ENCODE measurements at regions not wholly inside any gene's neighbourhood (a gene's known extent, or its start where the extent isn't known, plus 50 kb on each side); places are given as distances from the start of the nearest gene placed in this dataset.

GRCh38 chr1:221418346-221418745 is 323.5 kb downstream of the DUSP10 start:
- Histone ChIP-seq H3K36me3 (no peaks in the 10 kb centered on the region), H3K27me3 (ENCODE audit: low read depth) (no peaks in the 10 kb centered on the region), H3K4me3 (no peak overlapping the region), H3K9me3 (replicated peaks) (no peaks in the 10 kb centered on the region), H3K27ac (replicated peaks) (no peak overlapping the region), H3K4me1 (peaks cover 4% of the 10 kb centered on the region)
- DNase-seq: no peak
- no peak for TF ChIP-seq CTCF (IDR thresholded peaks at IDR 0.05; ENCODE audit: borderline replicate concordance)
- intact Hi-C loops (cut with micrococcal nuclease): no loop called here

GRCh38 chr1:221419513-221420095 is 322.3 kb downstream of the DUSP10 start:
- Histone ChIP-seq H3K36me3 (no peaks in the 10 kb centered on the region), H3K4me3 (no peak overlapping the region), H3K27ac (replicated peaks) (no peak overlapping the region), H3K27me3 (ENCODE audit: low read depth) (no peaks in the 10 kb centered on the region), H3K4me1 (peaks cover 4% of the 10 kb centered on the region), H3K9me3 (replicated peaks) (no peaks in the 10 kb centered on the region)
- intact Hi-C loops (cut with micrococcal nuclease): no loop called here
- no peak for TF ChIP-seq CTCF (IDR thresholded peaks at IDR 0.05; ENCODE audit: borderline replicate concordance)
- DNase-seq: no peak

- intact Hi-C loops (cut with micrococcal nuclease): no loop called here
Measured at GRCh38 chr1:221429264-221429663, 312.6 kb downstream of the DUSP10 start.

GRCh38 chr1:221430152-221430960 is 311.5 kb downstream of the DUSP10 start:
- no peak for DNase-seq
- Histone ChIP-seq H3K4me1 (peaks cover 14% of the 10 kb centered on the region), H3K27me3 (ENCODE audit: low read depth) (no peaks in the 10 kb centered on the region), H3K36me3 (no peaks in the 10 kb centered on the region), H3K9me3 (replicated peaks) (peaks cover 35% of the 10 kb centered on the region), H3K4me3 (no peak overlapping the region), H3K27ac (replicated peaks) (no peak overlapping the region)
- no peak for TF ChIP-seq CTCF (IDR thresholded peaks at IDR 0.05; ENCODE audit: borderline replicate concordance)
- intact Hi-C loops (cut with micrococcal nuclease): loop anchor here (10.0 kb wide), 2 partner anchors 226 to 616 kb away; no protein-coding TSS in a partner anchor

More at GRCh38 chr1:221429264-221429663, 312.6 kb downstream of the DUSP10 start:
- Histone ChIP-seq H3K4me1 (peaks cover 6% of the 10 kb centered on the region), H3K27me3 (ENCODE audit: low read depth) (no peaks in the 10 kb centered on the region), H3K27ac (replicated peaks) (no peak overlapping the region), H3K36me3 (no peaks in the 10 kb centered on the region), H3K4me3 (no peak overlapping the region), H3K9me3 (replicated peaks) (peaks cover 39% of the 10 kb centered on the region)
- no peak for TF ChIP-seq CTCF (IDR thresholded peaks at IDR 0.05; ENCODE audit: borderline replicate concordance)
- no peak for DNase-seq

GRCh38 chr1:221431068-221431651 is 310.7 kb downstream of the DUSP10 start:
- Histone ChIP-seq H3K27ac (replicated peaks) (no peak overlapping the region), H3K4me1 (peaks cover 14% of the 10 kb centered on the region), H3K4me3 (no peak overlapping the region), H3K9me3 (replicated peaks) (peaks cover 27% of the 10 kb centered on the region), H3K36me3 (no peaks in the 10 kb centered on the region), H3K27me3 (ENCODE audit: low read depth) (no peaks in the 10 kb centered on the region)
- peak; percentile 48 for TF ChIP-seq CTCF (IDR thresholded peaks at IDR 0.05; ENCODE audit: borderline replicate concordance)
- no peak for DNase-seq
- intact Hi-C loops (cut with micrococcal nuclease): loop anchor here (10.0 kb wide), 2 partner anchors 226 to 616 kb away; no protein-coding TSS in a partner anchor
